HepG2 (cell line): ENCODE measurements at regions not wholly inside any gene's neighbourhood (a gene's known extent, or its start where the extent isn't known, plus 50 kb on each side); places are given as distances from the start of the nearest gene placed in this dataset.

ENCODE experiments used
- ATAC-seq: fragments of 200-7000 bp; cut with Tn5 transposase; 3 replicates; pipeline ENCODE4 v1.9.1; 2020; ENCODE audit warnings: mild to moderate bottlenecking, moderate library complexity
- BruUV-seq: library from RNA; stranded (reverse); fragments of 400-500 nt; replicated peaks from 2 replicates; lab custom pipeline; 2021; lab: Mats Ljungman, UMichigan
- CTCF ChIA-PET: fragments of 300-600 bp; formaldehyde crosslinking; extraction: SDS; loops from one replicate; lab custom pipeline; 2021; ENCODE audit warnings: low total read pairs, inconsistent platforms, low intra/inter-chr PET ratio; lab: Yijun Ruan, JAX
- POLR2A ChIA-PET: fragments of 350-600 bp; sonication (Branson Sonifier 250); formaldehyde crosslinking; loops from one replicate; lab custom pipeline; 2020; ENCODE audit warnings: antibody characterized with exemption, inconsistent platforms; lab: Yijun Ruan, JAX
- DNase-seq: peaks from one replicate; pipeline ENCODE4 v3.0.0-alpha.2; 2015; ENCODE audit warnings: low spot score
- FAIRE-seq: peaks from 3 replicates; lab custom pipeline; 2011; peaks lifted over from hg19 to GRCh38; lab: Jason Lieb, UNC
- H2AFZ ChIP-seq: one replicate; pipeline ENCODE4 v1.6.1; 2011; ENCODE audit warnings: low read length, inconsistent platforms
- H3K27ac ChIP-seq: fragments of 300-600 bp; 3 replicates; pipeline ENCODE4 v1.8.0; 2011; ENCODE audit warnings: mixed run types, mild to moderate bottlenecking, mixed read lengths, low read length, inconsistent platforms; ENCODE audit not compliant: insufficient read depth; ENCODE audit errors: extremely low read length
- H3K27me3 ChIP-seq, 2 experiments: fragments of 200-600 bp in 1 of 2; 2 replicates in 1 of 2; 3 replicates in 1 of 2; pipeline versions ENCODE4 v1.6.0 to v1.8.0; 2011; ENCODE audit warnings: low read length in 2 of 2, mild to moderate bottlenecking in 2 of 2, moderate library complexity in 2 of 2, inconsistent platforms in 1 of 2; ENCODE audit not compliant: insufficient read depth in 2 of 2, control insufficient read depth in 1 of 2
- H3K36me3 ChIP-seq, 2 experiments: fragments of 200-600 bp in 1 of 2; replicated peaks in 1 of 2; 2 replicates in 1 of 2; 3 replicates in 1 of 2; pipeline versions ENCODE4 v1.5.1 to v1.8.0; 2011; ENCODE audit warnings: low read length in 2 of 2, inconsistent platforms in 1 of 2; ENCODE audit not compliant: insufficient read depth in 2 of 2, control insufficient read depth in 1 of 2
- H3K4me1 ChIP-seq: 2 replicates; pipeline ENCODE4 v1.5.1; 2012; ENCODE audit warnings: low read length, inconsistent platforms; ENCODE audit not compliant: insufficient read depth
- H3K4me2 ChIP-seq: 2 replicates; pipeline ENCODE4 v1.6.0; 2011; ENCODE audit warnings: low read depth, low read length, inconsistent platforms
- H3K4me3 ChIP-seq, 3 experiments: fragments of 200-600 bp in 1 of 3; sonication (generic), shearing (Covaris generic) in 1 of 3; replicated peaks in 1 of 3; 2 replicates each; pipeline ENCODE4 v1.5.1; 2011 to 2016; ENCODE audit warnings: low read length in 3 of 3, inconsistent platforms in 2 of 3, low read depth in 2 of 3, mild to moderate bottlenecking in 2 of 3, control low read depth in 1 of 3, mixed read lengths in 1 of 3; ENCODE audit not compliant: insufficient read depth in 1 of 3
- H3K79me2 ChIP-seq: one replicate; pipeline ENCODE4 v1.6.1; 2011; ENCODE audit warnings: low read length, inconsistent platforms; ENCODE audit not compliant: insufficient read depth
- H3K9ac ChIP-seq: 2 replicates; pipeline ENCODE4 v1.6.0; 2011; ENCODE audit warnings: mild to moderate bottlenecking, low read depth, low read length, inconsistent platforms; ENCODE audit not compliant: insufficient read depth
- H3K9me3 ChIP-seq: 2 replicates; pipeline ENCODE4 v1.5.1; 2012; ENCODE audit warnings: mild to moderate bottlenecking, low read length
- H4K20me1 ChIP-seq: 2 replicates; pipeline ENCODE4 v1.6.0; 2011; ENCODE audit warnings: inconsistent platforms, mild to moderate bottlenecking, low read length, moderate library complexity; ENCODE audit not compliant: insufficient read depth
- BHLHE40 ChIP-seq: IDR thresholded peaks from 2 replicates; pipeline ENCODE4 v1.6.1; 2011; ENCODE audit warnings: low read length, improper control_type of control experiment
- EED ChIP-seq: sonication (generic); formaldehyde crosslinking; IDR thresholded peaks from 2 replicates; pipeline ENCODE4 v1.5.0; 2020; ENCODE audit warnings: mild to moderate bottlenecking, missing genetic modification reagents
- FOSL2 ChIP-seq: sonication (generic); formaldehyde crosslinking; IDR thresholded peaks from 2 replicates; pipeline ENCODE4 v1.4.0; 2020; ENCODE audit warnings: missing genetic modification reagents
- HDAC1 ChIP-seq: sonication (generic); formaldehyde crosslinking; IDR thresholded peaks from 2 replicates; pipeline ENCODE4 v1.5.1; 2020; ENCODE audit warnings: mild to moderate bottlenecking, missing genetic modification reagents
- JUN ChIP-seq: sonication (generic); formaldehyde crosslinking; IDR thresholded peaks from 2 replicates; pipeline ENCODE4 v1.4.0; 2020; ENCODE audit warnings: mild to moderate bottlenecking, missing genetic modification reagents
- NR2F1 ChIP-seq, 2 experiments: fragments of 450-650 bp in 1 of 2; formaldehyde crosslinking in 1 of 2; IDR thresholded peaks; 2 replicates each; pipeline versions ENCODE4 v1.5.0 to v1.6.1; 2016 to 2020; ENCODE audit warnings: mild to moderate bottlenecking in 1 of 2, missing compliant biosample characterization in 1 of 2, missing genetic modification reagents in 1 of 2, moderate library complexity in 1 of 2
- PHF21A ChIP-seq: sonication (generic); formaldehyde crosslinking; IDR thresholded peaks from 2 replicates; pipeline ENCODE4 v1.5.0; 2020; ENCODE audit warnings: mild to moderate bottlenecking, missing genetic modification reagents
- RCOR2 ChIP-seq: IDR thresholded peaks from 2 replicates; pipeline ENCODE4 v1.6.1; 2016; ENCODE audit warnings: missing biosample characterization, missing genetic modification reagents
- TCF7 ChIP-seq: sonication (generic); IDR thresholded peaks from 2 replicates; pipeline ENCODE4 v1.6.1; 2016; ENCODE audit warnings: antibody characterized with exemption, low read depth
- ZBTB34 ChIP-seq: sonication (generic); formaldehyde crosslinking; IDR thresholded peaks from 2 replicates; pipeline ENCODE4 v1.8.0; 2022; ENCODE audit warnings: mild to moderate bottlenecking, missing genetic modification reagents
- ZMYM2 ChIP-seq: sonication (generic); formaldehyde crosslinking; IDR thresholded peaks from 2 replicates; pipeline ENCODE4 v1.8.0; 2022; ENCODE audit warnings: mild to moderate bottlenecking, missing genetic modification reagents
- ZNF18 ChIP-seq: sonication (generic); formaldehyde crosslinking; IDR thresholded peaks from 2 replicates; pipeline ENCODE4 v1.8.0; 2022; ENCODE audit warnings: mild to moderate bottlenecking, missing genetic modification reagents; ENCODE audit not compliant: insufficient replicate concordance
- ZNF446 ChIP-seq: sonication (generic); formaldehyde crosslinking; IDR thresholded peaks from 2 replicates; pipeline ENCODE4 v1.5.0; 2020; ENCODE audit warnings: mild to moderate bottlenecking, missing genetic modification reagents
- ZNF513 ChIP-seq: sonication (generic); formaldehyde crosslinking; conservative IDR thresholded peaks from 2 replicates; pipeline ENCODE4 v1.5.0; 2020; ENCODE audit warnings: missing genetic modification reagents
- ZNF530 ChIP-seq: sonication (generic); formaldehyde crosslinking; IDR thresholded peaks from 2 replicates; pipeline ENCODE4 v1.5.0; 2020; ENCODE audit warnings: low read depth, mild to moderate bottlenecking, missing genetic modification reagents
- ZNF7 ChIP-seq: IDR thresholded peaks from 2 replicates; pipeline ENCODE4 v1.6.1; 2016; ENCODE audit warnings: missing biosample characterization, missing genetic modification reagents
- ZNF703 ChIP-seq: sonication (generic); formaldehyde crosslinking; IDR thresholded peaks from 2 replicates; pipeline ENCODE4 v1.5.1; 2020; ENCODE audit warnings: missing genetic modification reagents, mild to moderate bottlenecking, moderate library complexity, borderline replicate concordance
- ZNF777 ChIP-seq: sonication (generic); formaldehyde crosslinking; IDR thresholded peaks from 2 replicates; pipeline ENCODE4 v1.4.0; 2020; ENCODE audit warnings: missing genetic modification reagents
- ZSCAN25 ChIP-seq: sonication (generic); formaldehyde crosslinking; IDR thresholded peaks from 2 replicates; pipeline ENCODE4 v1.8.0; 2022; ENCODE audit warnings: mild to moderate bottlenecking, missing genetic modification reagents
- WGBS: methylation state at CpG from one replicate; pipeline ENCODE4 v1.1.6; 2017; ENCODE audit warnings: low lambda C conversion rate; 5-methylcytosine and 5-hydroxymethylcytosine counted together
- in situ Hi-C: cut with HindIII; loops from 2 replicates; pipeline ENCODE4 v1.10.0; 2017; ENCODE audit warnings: low pct_unique_long_range_greater_than_20kb; ENCODE audit not compliant: extremely low pct_ligation_motif_present
- intact Hi-C: fragments of 100-400 bp; cut with micrococcal nuclease; formaldehyde crosslinking; loops from one replicate; pipeline ENCODE4 v1.10.0; 2022; ENCODE audit not compliant: unreplicated experiment
- TF ChIP-seq, protein P1 (sequence below): sonication (generic); formaldehyde crosslinking; conservative IDR thresholded peaks from 2 replicates; pipeline ENCODE4 v1.8.0; 2022; ENCODE audit warnings: mild to moderate bottlenecking, moderate library complexity, missing genetic modification reagents

GRCh38 chr17:65466547-65466946 is 94.9 kb downstream of the AXIN2 start (continued):
- TF ChIP-seq ZBTB34, result no peak
- TF ChIP-seq JUN, result no peak
- TF ChIP-seq HDAC1 (CRISPR knock-in tag), result no peak
- no peak for TF ChIP-seq ZNF18 (CRISPR knock-in tag)
- TF ChIP-seq FOSL2 (CRISPR knock-in tag), result no peak
- no peak for TF ChIP-seq ZMYM2 (CRISPR knock-in tag)
- no peak for TF ChIP-seq ZNF513
- TF ChIP-seq RCOR2 (CRISPR knock-in tag), result no peak
- no peak for TF ChIP-seq TCF7
- TF ChIP-seq, all 625 proteins: peak for 0

DNA sequence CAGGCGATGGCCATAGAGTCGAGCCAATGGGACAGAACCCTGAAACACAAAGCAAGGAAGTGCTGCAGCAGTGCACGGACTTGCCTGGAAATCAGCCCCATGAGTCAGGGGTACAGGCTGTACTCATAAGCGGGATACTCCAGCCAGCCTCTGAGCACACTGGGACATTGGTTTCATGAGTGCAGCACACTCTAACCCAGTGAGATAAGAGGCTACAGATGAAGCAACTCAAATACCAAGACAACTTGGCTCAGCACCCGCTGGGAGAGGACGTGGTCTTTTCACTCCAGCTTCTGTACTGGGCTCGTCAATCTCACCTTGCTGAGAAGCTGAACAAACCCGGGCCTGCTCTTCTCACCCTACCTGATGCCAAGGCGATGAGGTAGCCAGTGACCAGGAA is 98.2 kb downstream of the AXIN2 start:
- no TSS peak for BruUV-seq
- CTCF ChIA-PET, result no interaction called here
- DNase-seq, result no peak
- no peak for TF ChIP-seq ZSCAN25 (CRISPR knock-in tag)
- TF ChIP-seq PHF21A (CRISPR knock-in tag), result no peak
- no peak for TF ChIP-seq ZNF703 (CRISPR knock-in tag)
- no peak for TF ChIP-seq BHLHE40
- no peak for TF ChIP-seq ZNF7
- TF ChIP-seq ZNF777, result no peak
- TF ChIP-seq NR2F1 (CRISPR knock-in tag; IDR thresholded peaks at IDR 0.05), result no peak
- TF ChIP-seq ZNF530 (CRISPR knock-in tag), result no peak
- TF ChIP-seq, protein P1, sequence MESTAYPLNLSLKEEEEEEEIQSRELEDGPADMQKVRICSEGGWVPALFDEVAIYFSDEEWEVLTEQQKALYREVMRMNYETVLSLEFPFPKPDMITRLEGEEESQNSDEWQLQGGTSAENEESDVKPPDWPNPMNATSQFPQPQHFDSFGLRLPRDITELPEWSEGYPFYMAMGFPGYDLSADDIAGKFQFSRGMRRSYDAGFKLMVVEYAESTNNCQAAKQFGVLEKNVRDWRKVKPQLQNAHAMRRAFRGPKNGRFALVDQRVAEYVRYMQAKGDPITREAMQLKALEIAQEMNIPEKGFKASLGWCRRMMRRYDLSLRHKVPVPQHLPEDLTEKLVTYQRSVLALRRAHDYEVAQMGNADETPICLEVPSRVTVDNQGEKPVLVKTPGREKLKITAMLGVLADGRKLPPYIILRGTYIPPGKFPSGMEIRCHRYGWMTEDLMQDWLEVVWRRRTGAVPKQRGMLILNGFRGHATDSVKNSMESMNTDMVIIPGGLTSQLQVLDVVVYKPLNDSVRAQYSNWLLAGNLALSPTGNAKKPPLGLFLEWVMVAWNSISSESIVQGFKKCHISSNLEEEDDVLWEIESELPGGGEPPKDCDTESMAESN, result no peak
- no peak for TF ChIP-seq EED (CRISPR knock-in tag)
- no peak for TF ChIP-seq ZNF446 (CRISPR knock-in tag)

More for the DNA sequence above, 98.2 kb downstream of the AXIN2 start:
- H2AFZ ChIP-seq, result no peak overlapping the region
- 19% methylated on average over 8 of the region's 9 CpGs for WGBS
- H3K4me1 ChIP-seq, result no peaks in the 10 kb centered on the region
- H3K4me3 ChIP-seq, result no peak overlapping the region
- no peak for FAIRE-seq
- no peaks in the 10 kb centered on the region for H3K36me3 ChIP-seq
- ATAC-seq, result no peak
- POLR2A ChIA-PET, result no interaction called here
- no peaks in the 10 kb centered on the region for H4K20me1 ChIP-seq
- H3K27ac ChIP-seq, result no peak overlapping the region
- peaks cover 1 to 40% of the 10 kb centered on the region in 2 experiments; a peak in 4 of 5 replicates for H3K27me3 ChIP-seq
- no peak overlapping the region for H3K4me2 ChIP-seq
- in situ Hi-C loops (no loop called here), intact Hi-C loops (no loop called here)
- H3K9me3 ChIP-seq, result no peaks in the 10 kb centered on the region
- no peak overlapping the region for H3K9ac ChIP-seq
- no peaks in the 10 kb centered on the region for H3K79me2 ChIP-seq
